ENCODE measurements at regions not wholly inside any gene's neighbourhood (a gene's known extent, or its start where the extent isn't known, plus 50 kb on each side); places are given as distances from the start of the nearest gene placed in this dataset.

DNA sequence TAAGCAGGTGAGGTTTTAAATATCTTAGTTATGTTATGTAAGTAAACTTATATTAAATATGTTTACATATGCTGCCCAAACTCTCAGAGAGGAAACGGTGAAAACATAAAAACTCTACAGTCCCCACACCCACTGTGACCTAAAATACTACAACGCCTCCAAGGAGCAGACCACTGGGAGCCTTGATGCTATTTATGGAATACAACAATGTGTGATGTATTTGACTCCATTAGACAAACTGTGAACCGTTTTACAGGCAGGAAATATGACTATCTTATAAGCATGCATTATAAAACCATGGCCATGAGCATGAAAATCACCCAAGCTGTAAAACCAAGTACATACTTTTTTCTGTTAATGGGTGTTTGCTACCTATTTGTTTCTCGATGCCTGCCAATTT is 379.5 kb upstream of the TBL1XR1 start:
- TF ChIP-seq, protein P1, sequence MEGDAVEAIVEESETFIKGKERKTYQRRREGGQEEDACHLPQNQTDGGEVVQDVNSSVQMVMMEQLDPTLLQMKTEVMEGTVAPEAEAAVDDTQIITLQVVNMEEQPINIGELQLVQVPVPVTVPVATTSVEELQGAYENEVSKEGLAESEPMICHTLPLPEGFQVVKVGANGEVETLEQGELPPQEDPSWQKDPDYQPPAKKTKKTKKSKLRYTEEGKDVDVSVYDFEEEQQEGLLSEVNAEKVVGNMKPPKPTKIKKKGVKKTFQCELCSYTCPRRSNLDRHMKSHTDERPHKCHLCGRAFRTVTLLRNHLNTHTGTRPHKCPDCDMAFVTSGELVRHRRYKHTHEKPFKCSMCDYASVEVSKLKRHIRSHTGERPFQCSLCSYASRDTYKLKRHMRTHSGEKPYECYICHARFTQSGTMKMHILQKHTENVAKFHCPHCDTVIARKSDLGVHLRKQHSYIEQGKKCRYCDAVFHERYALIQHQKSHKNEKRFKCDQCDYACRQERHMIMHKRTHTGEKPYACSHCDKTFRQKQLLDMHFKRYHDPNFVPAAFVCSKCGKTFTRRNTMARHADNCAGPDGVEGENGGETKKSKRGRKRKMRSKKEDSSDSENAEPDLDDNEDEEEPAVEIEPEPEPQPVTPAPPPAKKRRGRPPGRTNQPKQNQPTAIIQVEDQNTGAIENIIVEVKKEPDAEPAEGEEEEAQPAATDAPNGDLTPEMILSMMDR (IDR thresholded peaks at IDR 0.05): no peak
- no peak for TF ChIP-seq POLR2A (IDR thresholded peaks at IDR 0.05)

Data from adrenal gland (tissue), 5 donors.